CD4-positive, CD25-positive, alpha-beta regulatory T cell (primary cell): ENCODE measurements at regions not wholly inside any gene's neighbourhood (a gene's known extent, or its start where the extent isn't known, plus 50 kb on each side); places are given as distances from the start of the nearest gene placed in this dataset.

Experiments used
- ATAC-seq, 2 donors: fragments of 150-1000 bp; cut with Tn5 transposase; one replicate each; pipeline ENCODE4 v1.10.0; 2021; ENCODE audit warnings: low read depth in 2 of 2, moderate number of reproducible peaks in 2 of 2, moderate library complexity in 1 of 2
- DNase-seq, 3 donors: peaks; one replicate each; pipeline versions ENCODE4 v3.0.0 to v3.0.0-alpha.2; 2012 to 2022; ENCODE audit warnings: mixed read lengths in 1 of 3
- H3K27ac ChIP-seq: one replicate; pipeline ENCODE4 v1.7.0; 2013; ENCODE audit warnings: mild to moderate bottlenecking, low read length; ENCODE audit not compliant: insufficient read depth, poor library complexity, severe bottlenecking
- H3K27me3 ChIP-seq: one replicate; pipeline ENCODE4 v1.7.0; 2013; ENCODE audit warnings: low read length; ENCODE audit not compliant: control insufficient read depth, insufficient read depth
- H3K36me3 ChIP-seq: one replicate; pipeline ENCODE4 v1.7.0; 2013; ENCODE audit warnings: mild to moderate bottlenecking, low read length, moderate library complexity; ENCODE audit not compliant: control insufficient read depth, insufficient read depth
- H3K4me1 ChIP-seq: 2 replicates; pipeline ENCODE4 v1.7.0; 2013; ENCODE audit warnings: mild to moderate bottlenecking, low read length; ENCODE audit not compliant: insufficient read depth, control insufficient read depth, poor library complexity, severe bottlenecking
- H3K4me3 ChIP-seq: one replicate; pipeline ENCODE4 v1.7.0; 2013; ENCODE audit warnings: low read depth, mild to moderate bottlenecking, low read length, moderate library complexity
- H3K9me3 ChIP-seq, 2 experiments: 1 replicate in 1 of 2; 2 replicates in 1 of 2; pipeline ENCODE4 v1.7.0; 2013; ENCODE audit warnings: low read length in 2 of 2, mild to moderate bottlenecking in 1 of 2, moderate library complexity in 1 of 2; ENCODE audit not compliant: control insufficient read depth in 2 of 2
- H3K27ac Mint-ChIP-seq, 3 donors: one replicate each; pipeline ENCODE4 v1.8.0; 2020 to 2022; ENCODE audit warnings: mild to moderate bottlenecking in 3 of 3, mixed read lengths in 3 of 3, moderate library complexity in 2 of 3
- H3K27me3 Mint-ChIP-seq: one replicate; pipeline ENCODE4 v1.8.0; 2022; ENCODE audit warnings: mild to moderate bottlenecking, mixed read lengths
- H3K36me3 Mint-ChIP-seq: one replicate; pipeline ENCODE4 v1.8.0; 2020; ENCODE audit warnings: mixed read lengths
- H3K4me1 Mint-ChIP-seq, 4 donors: one replicate each; pipeline ENCODE4 v1.8.0; 2020 to 2022; ENCODE audit warnings: mixed read lengths in 4 of 4, mild to moderate bottlenecking in 1 of 4
- H3K4me3 Mint-ChIP-seq, 4 donors: one replicate each; pipeline ENCODE4 v1.8.0; 2020 to 2022; ENCODE audit warnings: mild to moderate bottlenecking in 4 of 4, mixed read lengths in 4 of 4, moderate library complexity in 3 of 4
- H3K9me3 Mint-ChIP-seq, 7 donors: one replicate each; pipeline ENCODE4 v1.8.0; 2020 to 2022; ENCODE audit warnings: mixed read lengths in 7 of 7, mild to moderate bottlenecking in 3 of 7, moderate library complexity in 2 of 7

GRCh38 chr9:134988706-134989105 is 71.0 kb upstream of the FCN1 start:
- H3K4me3 ChIP-seq: no peak overlapping the region
- no peak overlapping the region for H3K4me3 Mint-ChIP-seq
- H3K4me1 ChIP-seq: no peaks in the 10 kb centered on the region
- H3K27me3 ChIP-seq: no peaks in the 10 kb centered on the region
- no peaks in the 10 kb centered on the region for H3K4me1 Mint-ChIP-seq
- H3K36me3 Mint-ChIP-seq: no peaks in the 10 kb centered on the region
- H3K27ac Mint-ChIP-seq: no peak overlapping the region
- H3K27ac ChIP-seq: no peak overlapping the region
- H3K9me3 ChIP-seq: peaks cover 5 to 6% of the 10 kb centered on the region in 2 experiments
- DNase-seq (no peak), ATAC-seq (no peak)
- H3K9me3 Mint-ChIP-seq: peaks cover 0 to 18% (median 3%) of the 10 kb centered on the region in 7 donors
- H3K27me3 Mint-ChIP-seq: no peaks in the 10 kb centered on the region
- no peaks in the 10 kb centered on the region for H3K36me3 ChIP-seq

GRCh38 chr9:134989206-134990065 is 71.7 kb upstream of the FCN1 start:
- H3K27ac Mint-ChIP-seq: no peak overlapping the region
- peaks cover 0 to 15% (median 3%) of the 10 kb centered on the region in 7 donors for H3K9me3 Mint-ChIP-seq
- H3K4me3 ChIP-seq: no peak overlapping the region
- no peaks in the 10 kb centered on the region for H3K27me3 ChIP-seq
- no peaks in the 10 kb centered on the region for H3K4me1 ChIP-seq
- no peak overlapping the region for H3K27ac ChIP-seq
- H3K4me3 Mint-ChIP-seq: peak overlapping the region in 1 of 4 donors; percentile 74
- ATAC-seq (no peak), DNase-seq (no peak)
- H3K9me3 ChIP-seq: peaks cover 5 to 6% of the 10 kb centered on the region in 2 experiments
- H3K36me3 ChIP-seq: no peaks in the 10 kb centered on the region
- H3K27me3 Mint-ChIP-seq: no peaks in the 10 kb centered on the region
- no peaks in the 10 kb centered on the region for H3K36me3 Mint-ChIP-seq
- H3K4me1 Mint-ChIP-seq: no peaks in the 10 kb centered on the region

GRCh38 chr9:134991808-134992754 is 74.4 kb upstream of the FCN1 start:
- Mint-ChIP-seq H3K4me3 (no peak overlapping the region), H3K4me1 (no peaks in the 10 kb centered on the region), H3K36me3 (no peaks in the 10 kb centered on the region), H3K27ac (no peak overlapping the region), H3K27me3 (no peaks in the 10 kb centered on the region), H3K9me3 (peaks cover 0 to 11% (median 3%) of the 10 kb centered on the region in 7 donors)
- Histone ChIP-seq H3K9me3 (peaks cover 2 to 3% of the 10 kb centered on the region in 2 experiments), H3K27me3 (no peaks in the 10 kb centered on the region), H3K4me3 (no peak overlapping the region), H3K36me3 (no peaks in the 10 kb centered on the region), H3K4me1 (no peaks in the 10 kb centered on the region), H3K27ac (no peak overlapping the region)
- DNase-seq: no peak
- no peak for ATAC-seq

GRCh38 chr9:134992755-134993124 is 75.0 kb upstream of the FCN1 start:
- no peak for DNase-seq
- H3K27ac ChIP-seq: no peak overlapping the region
- no peaks in the 10 kb centered on the region for H3K27me3 Mint-ChIP-seq
- no peaks in the 10 kb centered on the region for H3K36me3 Mint-ChIP-seq
- H3K27me3 ChIP-seq: no peaks in the 10 kb centered on the region
- no peak for ATAC-seq
- H3K4me1 ChIP-seq: no peaks in the 10 kb centered on the region
- H3K27ac Mint-ChIP-seq: no peak overlapping the region
- no peak overlapping the region for H3K4me3 ChIP-seq
- peaks cover 0 to 7% (median 0%) of the 10 kb centered on the region in 7 donors for H3K9me3 Mint-ChIP-seq
- no peaks in the 10 kb centered on the region for H3K9me3 ChIP-seq
- no peak overlapping the region for H3K4me3 Mint-ChIP-seq
- H3K4me1 Mint-ChIP-seq: no peaks in the 10 kb centered on the region
- no peaks in the 10 kb centered on the region for H3K36me3 ChIP-seq

DNA sequence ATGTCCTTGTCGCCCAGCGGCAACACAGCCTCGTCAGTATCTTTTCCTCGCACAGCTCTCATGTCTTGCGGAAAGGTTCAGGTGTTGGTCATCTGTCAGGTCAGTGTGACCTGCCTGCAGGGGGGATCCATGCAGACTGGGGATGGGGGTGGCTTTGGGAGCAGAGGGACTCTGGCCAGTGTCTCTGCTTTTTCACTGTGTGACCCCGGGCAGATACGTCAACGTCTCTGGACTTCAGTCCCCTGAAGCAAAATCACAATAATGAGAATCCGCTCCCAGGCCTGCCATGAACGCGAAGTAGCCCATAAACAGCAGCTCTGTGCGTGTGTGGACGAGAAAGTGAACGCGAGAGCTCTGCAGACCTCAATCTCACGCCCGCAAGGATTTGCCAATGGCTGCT is 75.7 kb upstream of the FCN1 start:
- no peak for DNase-seq
- ATAC-seq: no peak
- Histone ChIP-seq H3K27me3 (no peaks in the 10 kb centered on the region), H3K27ac (no peak overlapping the region), H3K9me3 (peaks cover 0 to 2% of the 10 kb centered on the region in 2 experiments), H3K36me3 (no peaks in the 10 kb centered on the region), H3K4me1 (no peaks in the 10 kb centered on the region), H3K4me3 (no peak overlapping the region)
- Mint-ChIP-seq H3K4me1 (no peaks in the 10 kb centered on the region), H3K4me3 (no peak overlapping the region), H3K27me3 (no peaks in the 10 kb centered on the region), H3K9me3 (peaks cover 0 to 6% (median 0%) of the 10 kb centered on the region in 7 donors), H3K36me3 (no peaks in the 10 kb centered on the region), H3K27ac (no peak overlapping the region)

GRCh38 chr9:134993996-134994720 is 76.4 kb upstream of the FCN1 start:
- Mint-ChIP-seq H3K36me3 (no peaks in the 10 kb centered on the region), H3K4me3 (no peak overlapping the region), H3K27ac (no peak overlapping the region), H3K9me3 (peaks cover 0 to 4% (median 0%) of the 10 kb centered on the region in 7 donors), H3K27me3 (no peaks in the 10 kb centered on the region), H3K4me1 (no peaks in the 10 kb centered on the region)
- H3K27me3 ChIP-seq: no peaks in the 10 kb centered on the region
- no peaks in the 10 kb centered on the region for H3K4me1 ChIP-seq
- H3K4me3 ChIP-seq: no peak overlapping the region
- DNase-seq (no peak), ATAC-seq (no peak)
- no peak overlapping the region for H3K27ac ChIP-seq
- H3K36me3 ChIP-seq: no peaks in the 10 kb centered on the region
- peaks cover 2% of the 10 kb centered on the region in 2 experiments for H3K9me3 ChIP-seq

GRCh38 chr9:134994926-134995791 is 77.4 kb upstream of the FCN1 start:
- ATAC-seq (no peak), DNase-seq (no peak)
- H3K9me3 Mint-ChIP-seq: peaks cover 0 to 4% (median 2%) of the 10 kb centered on the region in 7 donors
- Histone ChIP-seq H3K4me3 (no peak overlapping the region), H3K9me3 (peaks cover 2 to 12% of the 10 kb centered on the region in 2 experiments), H3K27me3 (no peaks in the 10 kb centered on the region), H3K4me1 (no peaks in the 10 kb centered on the region), H3K36me3 (no peaks in the 10 kb centered on the region), H3K27ac (no peak overlapping the region)
- no peak overlapping the region for H3K27ac Mint-ChIP-seq
- H3K4me1 Mint-ChIP-seq: no peaks in the 10 kb centered on the region
- H3K27me3 Mint-ChIP-seq: no peaks in the 10 kb centered on the region
- no peak overlapping the region for H3K4me3 Mint-ChIP-seq
- no peaks in the 10 kb centered on the region for H3K36me3 Mint-ChIP-seq
